OCI-LY3 (cell line): ENCODE measurements at regions not wholly inside any gene's neighbourhood (a gene's known extent, or its start where the extent isn't known, plus 50 kb on each side); places are given as distances from the start of the nearest gene placed in this dataset.

Experiments used
- H2AFZ ChIP-seq: fragments of 200-600, 300-600 bp; shearing (Covaris generic); 2 replicates; pipeline ENCODE4 v1.6.0; 2014; ENCODE audit warnings: antibody characterized with exemption, low read depth, low read length
- H3K27ac ChIP-seq: fragments of 200-600, 300-600 bp; sonication (generic); 2 replicates; pipeline ENCODE4 v1.5.1; 2014; ENCODE audit warnings: mild to moderate bottlenecking, low read length, moderate library complexity, mixed read lengths
- H3K27me3 ChIP-seq: fragments of 200-600, 300-600 bp; sonication (generic); 2 replicates; pipeline ENCODE4 v1.6.1; 2014; ENCODE audit warnings: low read depth, low read length, mixed read lengths
- H3K36me3 ChIP-seq: fragments of 200-600, 300-600 bp; sonication (generic); replicated peaks from 2 replicates; pipeline ENCODE3; 2014; ENCODE audit warnings: low read depth, low read length, mixed read lengths
- H3K4me1 ChIP-seq: fragments of 300-600, 200-600 bp; sonication (generic); 2 replicates; pipeline ENCODE4 v1.6.1; 2014; ENCODE audit warnings: low read length, mixed read lengths
- H3K4me2 ChIP-seq: fragments of 200-600, 300-600 bp; sonication (generic); 2 replicates; pipeline ENCODE4 v1.6.1; 2014; ENCODE audit warnings: low read length, mixed read lengths
- H3K4me3 ChIP-seq: fragments of 300-600, 200-600 bp; sonication (generic); 2 replicates; pipeline ENCODE4 v1.5.1; 2014; ENCODE audit warnings: antibody characterized with exemption, mild to moderate bottlenecking, low read length, moderate library complexity
- H3K79me2 ChIP-seq: fragments of 300-600, 200-600 bp; shearing (Covaris generic); 2 replicates; pipeline ENCODE4 v1.6.1; 2014; ENCODE audit warnings: mild to moderate bottlenecking, low read length, mixed read lengths
- H3K9ac ChIP-seq: fragments of 300-600, 200-600 bp; shearing (Covaris generic); 2 replicates; pipeline ENCODE4 v1.6.0; 2014; ENCODE audit warnings: mild to moderate bottlenecking, low read length, moderate library complexity
- H3K9me3 ChIP-seq: fragments of 200-600, 300-600 bp; shearing (Covaris generic); 2 replicates; pipeline ENCODE4 v1.6.1; 2014; ENCODE audit warnings: low read length, mixed read lengths; ENCODE audit not compliant: insufficient read depth
- H4K20me1 ChIP-seq: fragments of 200-600, 300-600 bp; sonication (generic); 2 replicates; pipeline ENCODE4 v1.6.1; 2016; ENCODE audit warnings: low read length, mixed read lengths; ENCODE audit not compliant: insufficient read depth
- CTCF ChIP-seq: fragments of 200-600, 300-600 bp; sonication (generic); IDR thresholded peaks from 2 replicates; pipeline ENCODE4 v1.5.1; 2014; ENCODE audit warnings: antibody characterized with exemption, low read length, low read depth
- EZH2phosphoT487 ChIP-seq: fragments of 200-600 bp; shearing (Covaris generic); IDR thresholded peaks from 2 replicates; pipeline ENCODE4 v1.6.1; 2018; ENCODE audit warnings: antibody characterized with exemption, mixed run types, low read depth

- no peak overlapping the region for H3K27ac ChIP-seq
- H3K79me2 ChIP-seq, result no peaks in the 10 kb centered on the region
- no peak overlapping the region for H2AFZ ChIP-seq
- no peak overlapping the region for H3K4me2 ChIP-seq
- H3K36me3 ChIP-seq, result no peaks in the 10 kb centered on the region
- TF ChIP-seq CTCF, result no peak
- TF ChIP-seq EZH2phosphoT487, result no peak
- no peaks in the 10 kb centered on the region for H3K27me3 ChIP-seq
- no peaks in the 10 kb centered on the region for H4K20me1 ChIP-seq
- H3K4me1 ChIP-seq, result no peaks in the 10 kb centered on the region
- H3K9me3 ChIP-seq, result no peaks in the 10 kb centered on the region
- H3K4me3 ChIP-seq, result no peak overlapping the region
- no peak overlapping the region for H3K9ac ChIP-seq
Measured at GRCh38 chr12:82537436-82537835, 149.3 kb upstream of the TMTC2 start.

GRCh38 chr12:82554529-82554928, 132.2 kb upstream of the TMTC2 start:
- no peak overlapping the region for H2AFZ ChIP-seq
- H3K4me1 ChIP-seq, result no peaks in the 10 kb centered on the region
- H3K27ac ChIP-seq, result no peak overlapping the region
- H3K9ac ChIP-seq, result no peak overlapping the region
- peaks cover 4% of the 10 kb centered on the region; the same call in 1 of the 2 replicates for H3K9me3 ChIP-seq
- TF ChIP-seq EZH2phosphoT487 (no peak), CTCF (no peak)
- no peaks in the 10 kb centered on the region for H3K79me2 ChIP-seq
- H3K4me2 ChIP-seq, result no peak overlapping the region
- no peaks in the 10 kb centered on the region for H3K36me3 ChIP-seq
- H3K27me3 ChIP-seq, result no peaks in the 10 kb centered on the region
- H4K20me1 ChIP-seq, result no peaks in the 10 kb centered on the region
- no peak overlapping the region for H3K4me3 ChIP-seq

- H3K36me3 ChIP-seq, result no peaks in the 10 kb centered on the region
- no peak overlapping the region for H2AFZ ChIP-seq
- no peaks in the 10 kb centered on the region for H3K4me1 ChIP-seq
- H3K9ac ChIP-seq, result no peak overlapping the region
- H4K20me1 ChIP-seq, result no peaks in the 10 kb centered on the region
- H3K4me2 ChIP-seq, result no peak overlapping the region
- no peaks in the 10 kb centered on the region for H3K27me3 ChIP-seq
- no peak overlapping the region for H3K27ac ChIP-seq
- H3K79me2 ChIP-seq, result no peaks in the 10 kb centered on the region
- peaks cover 4% of the 10 kb centered on the region; the same call in 1 of the 2 replicates for H3K9me3 ChIP-seq
- TF ChIP-seq CTCF (no peak), EZH2phosphoT487 (no peak)
- H3K4me3 ChIP-seq, result no peak overlapping the region
Measured at GRCh38 chr12:82555699-82556098, 131.0 kb upstream of the TMTC2 start.

- H3K9me3 ChIP-seq, result no peaks in the 10 kb centered on the region
- no peak overlapping the region for H2AFZ ChIP-seq
- H4K20me1 ChIP-seq, result no peaks in the 10 kb centered on the region
Measured at GRCh38 chr12:82565966-82566365, 120.7 kb upstream of the TMTC2 start.

More at GRCh38 chr12:82565966-82566365, 120.7 kb upstream of the TMTC2 start:
- TF ChIP-seq EZH2phosphoT487 (no peak), CTCF (no peak)
- H3K27ac ChIP-seq, result no peak overlapping the region
- no peaks in the 10 kb centered on the region for H3K79me2 ChIP-seq
- no peak overlapping the region for H3K4me3 ChIP-seq
- no peaks in the 10 kb centered on the region for H3K27me3 ChIP-seq
- H3K36me3 ChIP-seq, result no peaks in the 10 kb centered on the region
- H3K4me1 ChIP-seq, result no peaks in the 10 kb centered on the region
- H3K4me2 ChIP-seq, result no peak overlapping the region
- no peak overlapping the region for H3K9ac ChIP-seq
